Mammary epithelial cell (primary cell): ENCODE measurements at regions not wholly inside any gene's neighbourhood (a gene's known extent, or its start where the extent isn't known, plus 50 kb on each side); places are given as distances from the start of the nearest gene placed in this dataset.

Source experiments
- EZH2 ChIP-seq: IDR thresholded peaks from 2 replicates; pipeline ENCODE4 v1.6.1; 2012; ENCODE audit warnings: low read length, inconsistent platforms, borderline replicate concordance
- TF ChIP-seq, protein P1 (sequence below), 2 donors: IDR thresholded peaks in 1 of 2; conservative IDR thresholded peaks in 1 of 2; 2 replicates each; pipeline ENCODE4 v1.5.1; 2011 to 2012; ENCODE audit warnings: inconsistent platforms in 2 of 2, low read length in 2 of 2, mild to moderate bottlenecking in 2 of 2, control low read depth in 1 of 2, low read depth in 1 of 2; ENCODE audit not compliant: insufficient read depth in 1 of 2; ENCODE audit errors: extremely low read depth in 1 of 2

DNA sequence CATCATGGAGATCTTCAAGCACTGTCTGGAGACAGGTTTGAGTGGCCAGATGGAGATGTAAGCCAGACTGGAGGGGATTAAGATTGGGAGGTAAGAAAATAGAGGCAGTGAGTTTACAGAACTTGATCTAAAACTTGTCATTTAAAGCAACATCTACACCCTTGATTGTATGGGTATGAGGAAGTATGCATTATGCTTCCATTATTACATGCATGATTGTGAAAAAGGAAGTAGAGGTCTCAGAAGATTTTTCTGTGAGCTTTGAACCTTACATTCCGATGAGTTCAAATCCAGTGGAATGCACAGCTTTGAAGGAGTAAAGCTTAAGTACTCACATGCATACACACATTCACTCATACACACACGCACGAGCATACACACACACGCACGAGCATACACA lies 550.8 kb downstream of the MED13L start:
- TF ChIP-seq, protein P1, sequence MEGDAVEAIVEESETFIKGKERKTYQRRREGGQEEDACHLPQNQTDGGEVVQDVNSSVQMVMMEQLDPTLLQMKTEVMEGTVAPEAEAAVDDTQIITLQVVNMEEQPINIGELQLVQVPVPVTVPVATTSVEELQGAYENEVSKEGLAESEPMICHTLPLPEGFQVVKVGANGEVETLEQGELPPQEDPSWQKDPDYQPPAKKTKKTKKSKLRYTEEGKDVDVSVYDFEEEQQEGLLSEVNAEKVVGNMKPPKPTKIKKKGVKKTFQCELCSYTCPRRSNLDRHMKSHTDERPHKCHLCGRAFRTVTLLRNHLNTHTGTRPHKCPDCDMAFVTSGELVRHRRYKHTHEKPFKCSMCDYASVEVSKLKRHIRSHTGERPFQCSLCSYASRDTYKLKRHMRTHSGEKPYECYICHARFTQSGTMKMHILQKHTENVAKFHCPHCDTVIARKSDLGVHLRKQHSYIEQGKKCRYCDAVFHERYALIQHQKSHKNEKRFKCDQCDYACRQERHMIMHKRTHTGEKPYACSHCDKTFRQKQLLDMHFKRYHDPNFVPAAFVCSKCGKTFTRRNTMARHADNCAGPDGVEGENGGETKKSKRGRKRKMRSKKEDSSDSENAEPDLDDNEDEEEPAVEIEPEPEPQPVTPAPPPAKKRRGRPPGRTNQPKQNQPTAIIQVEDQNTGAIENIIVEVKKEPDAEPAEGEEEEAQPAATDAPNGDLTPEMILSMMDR (conservative IDR thresholded peaks at IDR 0.05 in 1 of 2, IDR thresholded peaks at IDR 0.05 in 1 of 2; ENCODE audit: extremely low read depth in 1 of 2, insufficient read depth in 1 of 2, low read depth in 1 of 2, low read length in 2 of 2), result no peak
- TF ChIP-seq EZH2, result no peak
